ENCODE measurements at regions not wholly inside any gene's neighbourhood (a gene's known extent, or its start where the extent isn't known, plus 50 kb on each side); places are given as distances from the start of the nearest gene placed in this dataset.

DNA sequence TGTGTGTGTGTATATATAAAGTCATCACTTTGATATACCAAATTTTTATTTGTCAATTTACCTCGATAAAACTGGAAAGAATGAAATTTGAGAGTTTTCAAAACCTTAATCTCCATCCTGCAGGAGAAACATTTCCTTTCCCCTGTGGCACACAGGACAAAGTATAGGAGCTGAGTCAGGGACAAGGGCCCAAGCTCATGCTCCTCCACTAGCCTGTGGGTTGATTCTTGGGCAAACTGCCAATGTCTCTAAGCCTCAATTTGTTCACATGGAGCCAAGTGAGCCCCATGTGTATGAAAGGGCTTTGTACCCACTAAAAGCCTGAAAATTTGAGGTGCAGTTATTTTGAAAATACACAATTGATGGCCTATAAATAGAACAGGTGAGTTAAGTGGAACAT, 60.3 kb upstream of the IL6 start:
- TF ChIP-seq, protein P1, sequence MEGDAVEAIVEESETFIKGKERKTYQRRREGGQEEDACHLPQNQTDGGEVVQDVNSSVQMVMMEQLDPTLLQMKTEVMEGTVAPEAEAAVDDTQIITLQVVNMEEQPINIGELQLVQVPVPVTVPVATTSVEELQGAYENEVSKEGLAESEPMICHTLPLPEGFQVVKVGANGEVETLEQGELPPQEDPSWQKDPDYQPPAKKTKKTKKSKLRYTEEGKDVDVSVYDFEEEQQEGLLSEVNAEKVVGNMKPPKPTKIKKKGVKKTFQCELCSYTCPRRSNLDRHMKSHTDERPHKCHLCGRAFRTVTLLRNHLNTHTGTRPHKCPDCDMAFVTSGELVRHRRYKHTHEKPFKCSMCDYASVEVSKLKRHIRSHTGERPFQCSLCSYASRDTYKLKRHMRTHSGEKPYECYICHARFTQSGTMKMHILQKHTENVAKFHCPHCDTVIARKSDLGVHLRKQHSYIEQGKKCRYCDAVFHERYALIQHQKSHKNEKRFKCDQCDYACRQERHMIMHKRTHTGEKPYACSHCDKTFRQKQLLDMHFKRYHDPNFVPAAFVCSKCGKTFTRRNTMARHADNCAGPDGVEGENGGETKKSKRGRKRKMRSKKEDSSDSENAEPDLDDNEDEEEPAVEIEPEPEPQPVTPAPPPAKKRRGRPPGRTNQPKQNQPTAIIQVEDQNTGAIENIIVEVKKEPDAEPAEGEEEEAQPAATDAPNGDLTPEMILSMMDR (IDR thresholded peaks at IDR 0.05; ENCODE audit: low read depth, low read length) = no peak
- no peaks in the 10 kb centered on the region for H3K9me3 ChIP-seq (ENCODE audit: low read depth)
- DNase-seq (ENCODE audit: low read depth in 1 of 2, low spot score in 1 of 2) = peak in 1 of 2 donors; percentile 60
- no peaks in the 10 kb centered on the region for H3K27me3 ChIP-seq
- no peaks in the 10 kb centered on the region for H3K4me1 ChIP-seq (ENCODE audit: low read depth)
- no peaks in the 10 kb centered on the region for H3K36me3 ChIP-seq
- H3K27ac ChIP-seq = no peak overlapping the region
- H3K4me3 ChIP-seq = no peak overlapping the region

DNA sequence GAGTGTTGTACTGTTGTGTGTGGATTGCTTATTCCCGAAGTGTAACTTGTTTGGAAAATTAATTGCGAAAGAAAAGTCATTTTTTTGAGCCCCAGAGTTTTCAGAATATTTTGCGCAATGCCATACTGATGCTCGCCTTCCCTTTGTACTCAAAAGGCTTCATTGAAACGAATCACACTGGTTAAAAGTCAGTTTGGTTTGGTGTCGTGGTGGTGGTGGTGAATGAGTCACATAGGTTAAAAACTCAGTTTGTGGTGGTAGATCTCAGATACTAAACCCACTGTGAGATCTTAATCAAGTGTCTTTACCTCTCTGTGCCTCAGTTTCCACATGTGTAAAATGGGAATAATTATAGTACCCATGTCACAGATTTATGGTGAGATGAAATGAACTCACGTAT, 61.1 kb upstream of the IL6 start:
- H3K36me3 ChIP-seq = no peaks in the 10 kb centered on the region
- no peaks in the 10 kb centered on the region for H3K4me1 ChIP-seq (ENCODE audit: low read depth)
- TF ChIP-seq, protein P1 (IDR thresholded peaks at IDR 0.05; ENCODE audit: low read depth, low read length) = no peak
- no peaks in the 10 kb centered on the region for H3K9me3 ChIP-seq (ENCODE audit: low read depth)
- no peaks in the 10 kb centered on the region for H3K27me3 ChIP-seq
- no peak overlapping the region for H3K27ac ChIP-seq
- H3K4me3 ChIP-seq = no peak overlapping the region
- DNase-seq (ENCODE audit: low read depth in 1 of 2, low spot score in 1 of 2) = peak in 1 of 2 donors; percentile 33

DNA sequence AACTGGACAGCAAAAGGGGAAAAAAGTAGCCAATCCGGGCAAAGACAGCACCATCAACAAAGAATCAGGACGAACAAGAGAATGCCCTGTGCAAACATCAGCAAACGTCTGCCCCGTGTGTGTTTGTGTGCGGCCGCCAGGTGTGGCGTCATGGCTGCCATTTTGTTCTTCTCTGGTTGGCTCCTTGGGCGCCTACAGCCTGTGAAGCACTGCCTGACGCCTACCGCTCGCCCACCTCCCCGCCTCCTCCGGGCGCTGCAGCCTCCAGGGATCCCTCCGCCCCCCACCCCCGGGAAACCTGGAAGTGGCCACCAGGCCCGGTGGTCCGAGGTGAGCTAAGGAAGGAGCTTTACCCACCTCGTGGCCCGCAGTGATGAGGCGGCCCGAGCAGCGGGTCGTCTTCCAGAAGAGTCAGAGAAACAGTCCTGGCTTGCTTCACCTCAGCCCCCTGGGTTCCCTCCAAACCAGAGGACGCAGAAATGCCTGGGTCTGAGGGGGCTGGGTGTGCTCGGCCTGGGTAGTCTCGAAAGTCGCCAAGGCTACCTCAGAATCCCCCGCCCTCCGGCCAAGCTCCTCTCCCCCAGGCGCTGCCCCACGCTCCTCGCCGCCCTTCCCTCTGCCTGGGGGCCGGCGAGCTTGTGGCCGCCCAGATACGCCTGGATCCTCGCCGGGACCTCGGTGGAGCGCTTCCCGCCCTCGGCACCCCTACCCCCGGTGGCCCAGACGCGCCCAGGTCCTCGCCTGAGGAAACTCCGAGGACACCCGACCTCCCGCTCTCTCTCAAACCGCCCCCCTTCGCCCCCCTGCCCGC, 61.8 kb upstream of the IL6 start:
- H3K9me3 ChIP-seq (ENCODE audit: low read depth) = no peaks in the 10 kb centered on the region
- DNase-seq (ENCODE audit: low read depth in 1 of 2, low spot score in 1 of 2) = no peak
- TF ChIP-seq, protein P1 (IDR thresholded peaks at IDR 0.05; ENCODE audit: low read depth, low read length) = no peak
- no peak overlapping the region for H3K27ac ChIP-seq
- no peaks in the 10 kb centered on the region for H3K4me1 ChIP-seq (ENCODE audit: low read depth)
- H3K4me3 ChIP-seq = no peak overlapping the region
- H3K36me3 ChIP-seq = no peaks in the 10 kb centered on the region
- H3K27me3 ChIP-seq = no peaks in the 10 kb centered on the region

DNA sequence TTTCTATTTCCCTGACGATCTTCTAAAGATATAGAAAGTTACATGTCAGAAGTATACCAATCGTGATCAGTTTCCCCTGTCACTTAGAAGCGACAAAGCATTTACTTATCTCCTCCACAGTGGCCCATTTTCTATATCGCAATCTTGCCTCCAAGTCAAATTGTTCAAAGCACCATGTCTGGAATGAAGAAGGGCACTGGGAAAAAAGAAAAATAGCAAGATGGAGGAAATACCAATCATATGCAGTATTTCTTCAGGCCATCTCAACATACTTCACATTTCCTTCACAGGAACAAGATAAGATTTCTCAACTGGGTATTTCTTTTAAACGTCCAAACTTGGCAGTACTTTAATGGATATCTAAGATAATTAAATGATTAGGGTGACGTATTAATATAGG, 63.3 kb upstream of the IL6 start:
- H3K4me1 ChIP-seq (ENCODE audit: low read depth) = no peaks in the 10 kb centered on the region
- no peaks in the 10 kb centered on the region for H3K36me3 ChIP-seq
- no peaks in the 10 kb centered on the region for H3K9me3 ChIP-seq (ENCODE audit: low read depth)
- H3K4me3 ChIP-seq = no peak overlapping the region
- DNase-seq (ENCODE audit: low read depth in 1 of 2, low spot score in 1 of 2) = peak in 1 of 2 donors; percentile 86
- H3K27me3 ChIP-seq = no peaks in the 10 kb centered on the region
- H3K27ac ChIP-seq = no peak overlapping the region
- TF ChIP-seq, protein P1 (IDR thresholded peaks at IDR 0.05; ENCODE audit: low read depth, low read length) = no peak

DNA sequence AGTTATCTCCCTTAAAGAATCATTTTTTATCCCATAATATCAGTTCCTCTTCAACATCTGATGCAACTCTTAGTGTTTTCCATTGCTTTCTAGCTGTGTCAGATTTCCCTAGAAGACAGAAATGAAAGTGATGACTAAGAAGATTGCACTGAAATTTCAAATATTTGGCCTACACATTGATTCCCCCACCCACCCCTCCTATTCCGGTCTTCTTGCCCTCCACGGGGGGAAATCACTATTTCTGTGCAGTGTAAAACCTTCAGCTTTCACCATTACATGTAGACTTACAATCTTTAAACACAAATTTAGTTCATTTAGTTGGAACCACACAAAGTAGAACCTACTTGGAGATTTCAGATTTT, 63.7 kb upstream of the IL6 start:
- no peaks in the 10 kb centered on the region for H3K27me3 ChIP-seq
- H3K27ac ChIP-seq = no peak overlapping the region
- no peak overlapping the region for H3K4me3 ChIP-seq
- peak in 1 of 2 donors; percentile 89 for DNase-seq (ENCODE audit: low read depth in 1 of 2, low spot score in 1 of 2)
- H3K4me1 ChIP-seq (ENCODE audit: low read depth) = no peaks in the 10 kb centered on the region
- TF ChIP-seq, protein P1 (IDR thresholded peaks at IDR 0.05; ENCODE audit: low read depth, low read length) = no peak
- H3K9me3 ChIP-seq (ENCODE audit: low read depth) = no peaks in the 10 kb centered on the region
- H3K36me3 ChIP-seq = no peaks in the 10 kb centered on the region
